ENCODE measurements at regions not wholly inside any gene's neighbourhood (a gene's known extent, or its start where the extent isn't known, plus 50 kb on each side); places are given as distances from the start of the nearest gene placed in this dataset.
"Not testable (repeated sequence)": the region's sequence is repeated elsewhere in the genome, so short reads cannot be mapped to it uniquely, and the experiment has no call there.

- DNase-seq (ENCODE audit: low read depth): no peak
Measured at GRCh38 chr7:156039971-156040677, 227.9 kb upstream of the SHH start.

GRCh38 chr7:156039194-156039593, 226.9 kb upstream of the SHH start:
- DNase-seq (ENCODE audit: low read depth): no peak

GRCh38 chr7:156038345-156038744, 226.1 kb upstream of the SHH start:
- DNase-seq (ENCODE audit: low read depth): no peak

- no peak for DNase-seq (ENCODE audit: low read depth)
Measured at GRCh38 chr7:156036153-156036552, 223.9 kb upstream of the SHH start.

GRCh38 chr7:156035387-156035786, 223.1 kb upstream of the SHH start:
- not testable (repeated sequence) for DNase-seq (ENCODE audit: low read depth)

GRCh38 chr7:156034397-156034796, 222.1 kb upstream of the SHH start:
- DNase-seq (ENCODE audit: low read depth): peak; percentile 2

GRCh38 chr7:156032973-156033372, 220.7 kb upstream of the SHH start:
- no peak for DNase-seq (ENCODE audit: low read depth)

- DNase-seq (ENCODE audit: low read depth): no peak
Measured at GRCh38 chr7:156031679-156032478, 219.6 kb upstream of the SHH start.

- no peak for DNase-seq (ENCODE audit: low read depth)
Measured at GRCh38 chr7:156029460-156030007, 217.3 kb upstream of the SHH start.

- DNase-seq (ENCODE audit: low read depth): no peak
Measured at GRCh38 chr7:156028521-156028920, 216.3 kb upstream of the SHH start.

- no peak for DNase-seq (ENCODE audit: low read depth)
Measured at GRCh38 chr7:156027821-156028220, 215.6 kb upstream of the SHH start.

- DNase-seq (ENCODE audit: low read depth): no peak
Measured at GRCh38 chr7:156026603-156027002, 214.3 kb upstream of the SHH start.

GRCh38 chr7:156026076-156026600, 213.9 kb upstream of the SHH start:
- DNase-seq (ENCODE audit: low read depth): no peak

- DNase-seq (ENCODE audit: low read depth): no peak
Measured at GRCh38 chr7:156025675-156026074, 213.4 kb upstream of the SHH start.

- no peak for DNase-seq (ENCODE audit: low read depth)
Measured at GRCh38 chr7:156024201-156024600, 211.9 kb upstream of the SHH start.

- DNase-seq (ENCODE audit: low read depth): no peak
Measured at GRCh38 chr7:156022483-156023459, 210.5 kb upstream of the SHH start.

- no peak for DNase-seq (ENCODE audit: low read depth)
Measured at GRCh38 chr7:156021471-156021870, 209.2 kb upstream of the SHH start.

GRCh38 chr7:156020566-156020965, 208.3 kb upstream of the SHH start:
- no peak for DNase-seq (ENCODE audit: low read depth)

GRCh38 chr7:156019776-156020565, 207.7 kb upstream of the SHH start:
- DNase-seq (ENCODE audit: low read depth): no peak

GRCh38 chr7:156019308-156019707, 207.0 kb upstream of the SHH start:
- no peak for DNase-seq (ENCODE audit: low read depth)
